ENCODE measurements at regions not wholly inside any gene's neighbourhood (a gene's known extent, or its start where the extent isn't known, plus 50 kb on each side); places are given as distances from the start of the nearest gene placed in this dataset.

DNA sequence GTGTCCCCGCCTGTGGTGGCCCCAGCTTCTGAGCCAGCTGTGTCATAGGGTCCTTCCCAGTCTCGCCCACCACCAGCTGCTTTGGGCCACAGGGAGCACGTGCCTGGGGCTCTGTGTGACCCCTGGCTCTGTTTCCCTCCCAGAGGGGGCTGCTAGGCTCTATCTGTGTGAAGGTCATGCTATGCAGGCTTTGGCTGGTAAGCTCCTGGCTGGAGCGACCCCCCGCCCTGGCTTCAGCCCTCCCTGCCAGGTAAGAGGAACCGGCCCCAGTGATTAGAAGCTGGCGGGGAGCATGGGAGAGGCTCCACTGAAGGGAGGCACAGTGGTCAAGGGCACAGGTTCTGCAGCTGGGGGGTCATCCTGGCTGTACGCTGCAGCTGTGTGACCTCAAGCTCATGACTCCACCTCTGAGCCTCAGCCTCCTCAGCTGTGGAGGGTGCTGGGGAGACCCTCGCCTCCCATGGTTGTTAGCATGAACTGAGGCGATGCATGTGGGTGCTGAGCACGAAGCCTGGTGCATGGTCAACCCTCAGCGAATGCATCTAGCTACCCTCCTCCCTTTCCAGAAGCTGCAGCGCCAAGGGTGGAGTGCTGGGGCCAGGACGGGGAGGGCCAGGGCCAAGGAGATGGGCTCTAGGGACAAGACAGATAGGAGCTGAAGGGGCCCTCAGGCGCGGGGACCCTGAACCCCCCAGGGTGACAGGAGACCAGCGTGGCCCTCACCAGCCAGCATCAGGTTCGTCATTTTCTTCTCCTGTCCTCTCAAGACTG lies 163.8 kb upstream of the MVB12B start:
- peak in 1 of 5 donors; percentile 39 for DNase-seq
- Histone ChIP-seq H3K4me1 (no peaks in the 10 kb centered on the region), H3K9me3 (no peaks in the 10 kb centered on the region), H3K4me3 (no peak overlapping the region), H3K27me3 (peaks cover 0 to 17% (median 4%) of the 10 kb centered on the region in 9 donors), H3K27ac (no peak overlapping the region), H3K36me3 (no peaks in the 10 kb centered on the region)
- ATAC-seq, result no peak
- WGBS, 4 donors, result 87 to 89% (median 89%) methylated on average over 14 to 18 of the region's 18 CpGs
- intact Hi-C loops (cut with DNase I), result no loop called here
- TF ChIP-seq, protein P1, sequence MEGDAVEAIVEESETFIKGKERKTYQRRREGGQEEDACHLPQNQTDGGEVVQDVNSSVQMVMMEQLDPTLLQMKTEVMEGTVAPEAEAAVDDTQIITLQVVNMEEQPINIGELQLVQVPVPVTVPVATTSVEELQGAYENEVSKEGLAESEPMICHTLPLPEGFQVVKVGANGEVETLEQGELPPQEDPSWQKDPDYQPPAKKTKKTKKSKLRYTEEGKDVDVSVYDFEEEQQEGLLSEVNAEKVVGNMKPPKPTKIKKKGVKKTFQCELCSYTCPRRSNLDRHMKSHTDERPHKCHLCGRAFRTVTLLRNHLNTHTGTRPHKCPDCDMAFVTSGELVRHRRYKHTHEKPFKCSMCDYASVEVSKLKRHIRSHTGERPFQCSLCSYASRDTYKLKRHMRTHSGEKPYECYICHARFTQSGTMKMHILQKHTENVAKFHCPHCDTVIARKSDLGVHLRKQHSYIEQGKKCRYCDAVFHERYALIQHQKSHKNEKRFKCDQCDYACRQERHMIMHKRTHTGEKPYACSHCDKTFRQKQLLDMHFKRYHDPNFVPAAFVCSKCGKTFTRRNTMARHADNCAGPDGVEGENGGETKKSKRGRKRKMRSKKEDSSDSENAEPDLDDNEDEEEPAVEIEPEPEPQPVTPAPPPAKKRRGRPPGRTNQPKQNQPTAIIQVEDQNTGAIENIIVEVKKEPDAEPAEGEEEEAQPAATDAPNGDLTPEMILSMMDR (IDR thresholded peaks at IDR 0.05), result no peak
- no peak for TF ChIP-seq POLR2A (IDR thresholded peaks at IDR 0.05)

DNA sequence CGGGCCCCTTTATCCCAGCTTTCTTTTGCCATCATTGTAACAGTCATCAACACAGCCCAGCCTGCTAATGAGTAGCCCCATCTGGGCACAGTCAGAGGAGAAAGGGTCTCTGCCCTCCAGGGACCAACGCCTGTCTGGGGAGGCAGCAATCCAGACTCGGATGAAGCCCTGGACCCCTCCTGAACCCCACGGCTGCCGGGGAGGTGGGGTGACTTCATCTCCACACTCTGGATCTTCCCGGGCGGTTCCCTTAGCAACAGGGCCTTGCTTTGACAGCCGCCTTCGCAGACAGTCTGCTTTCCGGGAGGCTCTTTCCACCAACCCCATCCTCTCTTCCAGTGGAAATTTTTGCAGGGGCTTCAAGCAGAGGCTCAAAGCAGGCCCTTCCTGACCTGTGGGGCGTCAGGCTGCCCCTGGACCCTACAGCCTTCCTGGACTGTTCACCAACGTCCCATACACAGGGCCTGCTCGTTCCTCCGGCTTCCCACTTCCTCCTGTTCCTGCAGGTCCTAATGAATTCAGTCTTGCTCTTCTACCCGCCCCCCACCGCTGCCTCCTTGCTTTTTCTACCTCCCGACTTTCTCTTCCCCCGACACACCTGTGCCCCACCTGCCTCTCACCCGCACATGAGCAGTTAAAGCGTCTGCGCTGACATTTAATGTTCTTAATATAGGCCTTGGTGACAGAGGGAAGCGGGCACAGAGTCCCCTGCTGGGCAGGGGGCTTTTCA lies 161.7 kb upstream of the MVB12B start:
- H3K27me3 ChIP-seq, result peaks cover 0 to 27% (median 4%) of the 10 kb centered on the region in 9 donors
- intact Hi-C loops (cut with DNase I), result no loop called here

GRCh38 chr9:126165755-126166154 lies 160.9 kb upstream of the MVB12B start:
- WGBS, 4 donors, result 85 to 95% (median 92%) methylated on average over 8 of the region's 8 CpGs
- ATAC-seq (no peak), DNase-seq (no peak)
- H3K27me3 ChIP-seq, result peaks cover 0 to 32% (median 4%) of the 10 kb centered on the region in 9 donors
- no peaks in the 10 kb centered on the region for H3K9me3 ChIP-seq
- TF ChIP-seq, protein P1 (IDR thresholded peaks at IDR 0.05), result no peak
- no peak for TF ChIP-seq POLR2A (IDR thresholded peaks at IDR 0.05)
- H3K36me3 ChIP-seq, result no peaks in the 10 kb centered on the region
- no peak overlapping the region for H3K4me3 ChIP-seq
- no peaks in the 10 kb centered on the region for H3K4me1 ChIP-seq
- intact Hi-C loops (cut with DNase I), result no loop called here
- no peak overlapping the region for H3K27ac ChIP-seq

More for the DNA sequence above, 161.7 kb upstream of the MVB12B start:
- H3K9me3 ChIP-seq, result no peaks in the 10 kb centered on the region
- no peak for TF ChIP-seq POLR2A (IDR thresholded peaks at IDR 0.05)
- TF ChIP-seq, protein P1 (IDR thresholded peaks at IDR 0.05), result no peak
- no peak overlapping the region for H3K4me3 ChIP-seq
- ATAC-seq (no peak), DNase-seq (peak in 1 of 5 donors; percentile 32)
- 77 to 81% (median 81%) methylated on average over 22 of the region's 22 CpGs for WGBS, 4 donors
- H3K27ac ChIP-seq, result no peak overlapping the region
- H3K36me3 ChIP-seq, result no peaks in the 10 kb centered on the region
- no peaks in the 10 kb centered on the region for H3K4me1 ChIP-seq

DNA sequence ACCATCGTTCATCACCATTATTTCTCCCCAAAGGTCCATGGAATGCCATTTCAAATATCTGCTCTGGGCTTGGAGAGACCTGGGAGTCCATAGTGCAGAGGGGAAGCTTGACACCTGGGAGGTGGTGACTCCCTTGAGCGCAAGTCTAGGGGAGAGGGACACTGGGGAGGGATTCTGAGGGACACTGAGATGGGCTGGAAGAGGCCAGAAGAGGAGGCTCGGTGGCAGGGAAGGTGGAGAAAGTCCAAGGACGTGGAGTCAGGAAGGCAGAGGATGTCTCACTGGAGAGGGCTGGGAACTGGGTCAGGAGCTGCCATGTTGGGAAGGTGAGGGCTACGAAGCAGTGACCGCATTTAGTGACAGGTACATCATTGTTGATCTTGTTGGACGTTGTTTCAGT lies 160.3 kb upstream of the MVB12B start:
- 78 to 84% (median 82%) methylated on average over 7 of the region's 7 CpGs for WGBS, 4 donors

More for the DNA sequence above, 160.3 kb upstream of the MVB12B start:
- H3K27ac ChIP-seq, result no peak overlapping the region
- DNase-seq (no peak), ATAC-seq (no peak)
- H3K27me3 ChIP-seq, result peaks cover 0 to 32% (median 4%) of the 10 kb centered on the region in 9 donors
- TF ChIP-seq, protein P1 (IDR thresholded peaks at IDR 0.05), result no peak
- no peak for TF ChIP-seq POLR2A (IDR thresholded peaks at IDR 0.05)
- H3K4me3 ChIP-seq, result no peak overlapping the region
- H3K36me3 ChIP-seq, result no peaks in the 10 kb centered on the region
- H3K9me3 ChIP-seq, result no peaks in the 10 kb centered on the region
- intact Hi-C loops (cut with DNase I), result no loop called here
- no peaks in the 10 kb centered on the region for H3K4me1 ChIP-seq
